ENCODE measurements at regions not wholly inside any gene's neighbourhood (a gene's known extent, or its start where the extent isn't known, plus 50 kb on each side); places are given as distances from the start of the nearest gene placed in this dataset.

- TF ChIP-seq POLR2A (IDR thresholded peaks at IDR 0.05; ENCODE audit: extremely low read depth, insufficient read length) (no peak), CTCF (IDR thresholded peaks at IDR 0.05; ENCODE audit: low read depth, low read length) (no peak), MAX (IDR thresholded peaks at IDR 0.05; ENCODE audit: low read depth, low read length) (no peak)
These were observed 79.2 kb upstream of the MAP3K4 start for GRCh38 chr6:160912411-160912810.
